Ascending aorta (tissue), 2 donors: ENCODE measurements at regions not wholly inside any gene's neighbourhood (a gene's known extent, or its start where the extent isn't known, plus 50 kb on each side); places are given as distances from the start of the nearest gene placed in this dataset.

Experiments used
- DNase-seq, 2 donors: peaks; one replicate each; pipeline ENCODE4 v3.0.0-alpha.2; 2019; ENCODE audit warnings: low spot score in 2 of 2
- H3K27ac ChIP-seq, 2 donors: fragments of 200-600 bp; sonication (generic); one replicate each; pipeline ENCODE4 v1.5.1; 2016 to 2017; ENCODE audit warnings: mild to moderate bottlenecking in 1 of 2
- H3K27me3 ChIP-seq: fragments of 200-600 bp; sonication (generic); one replicate; pipeline ENCODE4 v1.5.1; 2017
- H3K36me3 ChIP-seq, 2 donors: fragments of 200-600 bp; sonication (generic); one replicate each; pipeline ENCODE4 v1.5.1; 2016
- H3K4me1 ChIP-seq, 2 donors: fragments of 200-600 bp; sonication (generic); one replicate each; pipeline ENCODE4 v1.5.1; 2016 to 2017; ENCODE audit warnings: mild to moderate bottlenecking in 1 of 2
- H3K4me3 ChIP-seq, 2 donors: fragments of 200-600 bp; sonication (generic); one replicate each; pipeline ENCODE4 v1.5.1; 2016 to 2017; ENCODE audit warnings: mild to moderate bottlenecking in 1 of 2
- H3K9me3 ChIP-seq, 2 donors: fragments of 200-600 bp; sonication (generic); one replicate each; pipeline ENCODE4 v1.5.1; 2016
- intact Hi-C: fragments of 100-400 bp; cut with DNase I; formaldehyde crosslinking; loops from one replicate; pipeline ENCODE4 v1.15.1; 2023
- TF ChIP-seq, protein P1 (sequence below), 3 experiments: fragments of 200-600 bp in 2 of 3; fragments of 450-650 bp in 1 of 3; sonication (generic) in 2 of 3; IDR thresholded peaks; one replicate each; pipeline ENCODE4 v1.5.1; 2016 to 2019; ENCODE audit warnings: antibody characterized with exemption in 3 of 3, mild to moderate bottlenecking in 1 of 3, moderate library complexity in 1 of 3

DNA sequence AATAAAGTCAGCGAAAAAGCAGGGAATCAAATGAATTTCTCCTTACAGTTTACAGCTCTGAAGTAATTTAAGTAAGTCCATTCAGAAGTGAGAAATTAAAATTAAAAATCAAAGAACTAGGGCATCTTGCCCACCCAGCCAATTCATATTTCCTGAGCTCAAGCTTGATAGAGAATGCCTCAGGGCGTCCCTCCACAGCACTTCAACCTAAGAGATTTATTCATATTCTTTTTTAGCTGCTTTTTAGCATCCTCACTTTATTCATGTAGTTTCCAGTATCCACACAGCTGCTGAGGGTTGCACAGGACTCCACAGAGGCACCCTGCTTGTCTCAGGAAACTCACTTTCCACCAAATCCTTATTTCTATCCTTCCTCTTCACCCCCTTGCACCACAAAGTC lies 900.3 kb downstream of the BCL11A start:
- Histone ChIP-seq H3K4me1 (no peaks in the 10 kb centered on the region), H3K27ac (no peak overlapping the region), H3K27me3 (no peaks in the 10 kb centered on the region), H3K36me3 (no peaks in the 10 kb centered on the region), H3K9me3 (no peaks in the 10 kb centered on the region), H3K4me3 (no peak overlapping the region)
- intact Hi-C loops, result no loop called here
- DNase-seq, result no peak
- TF ChIP-seq, protein P1, sequence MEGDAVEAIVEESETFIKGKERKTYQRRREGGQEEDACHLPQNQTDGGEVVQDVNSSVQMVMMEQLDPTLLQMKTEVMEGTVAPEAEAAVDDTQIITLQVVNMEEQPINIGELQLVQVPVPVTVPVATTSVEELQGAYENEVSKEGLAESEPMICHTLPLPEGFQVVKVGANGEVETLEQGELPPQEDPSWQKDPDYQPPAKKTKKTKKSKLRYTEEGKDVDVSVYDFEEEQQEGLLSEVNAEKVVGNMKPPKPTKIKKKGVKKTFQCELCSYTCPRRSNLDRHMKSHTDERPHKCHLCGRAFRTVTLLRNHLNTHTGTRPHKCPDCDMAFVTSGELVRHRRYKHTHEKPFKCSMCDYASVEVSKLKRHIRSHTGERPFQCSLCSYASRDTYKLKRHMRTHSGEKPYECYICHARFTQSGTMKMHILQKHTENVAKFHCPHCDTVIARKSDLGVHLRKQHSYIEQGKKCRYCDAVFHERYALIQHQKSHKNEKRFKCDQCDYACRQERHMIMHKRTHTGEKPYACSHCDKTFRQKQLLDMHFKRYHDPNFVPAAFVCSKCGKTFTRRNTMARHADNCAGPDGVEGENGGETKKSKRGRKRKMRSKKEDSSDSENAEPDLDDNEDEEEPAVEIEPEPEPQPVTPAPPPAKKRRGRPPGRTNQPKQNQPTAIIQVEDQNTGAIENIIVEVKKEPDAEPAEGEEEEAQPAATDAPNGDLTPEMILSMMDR (IDR thresholded peaks at IDR 0.05), result no peak

DNA sequence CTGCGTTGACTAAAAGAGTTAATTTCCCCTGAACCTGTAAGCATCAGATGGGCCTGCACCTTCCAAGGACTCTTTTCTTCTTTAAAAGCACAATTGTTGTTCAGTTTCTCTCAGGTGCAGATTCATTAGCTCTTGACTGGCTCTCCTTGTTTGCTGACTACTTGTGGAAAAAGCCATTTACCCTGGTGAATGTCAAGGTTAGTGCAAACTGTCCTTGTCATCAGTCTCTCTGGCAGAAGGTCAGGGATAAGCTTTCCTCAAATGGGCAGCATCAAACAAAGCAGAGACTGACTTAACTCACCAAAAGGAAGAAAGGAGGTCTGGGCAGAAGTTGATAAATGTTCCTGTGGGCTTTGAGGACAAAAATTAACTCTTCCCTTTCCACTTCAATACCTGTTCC lies 922.7 kb downstream of the BCL11A start:
- H3K27me3 ChIP-seq, result no peaks in the 10 kb centered on the region
- no peaks in the 10 kb centered on the region for H3K4me1 ChIP-seq
- intact Hi-C loops, result no loop called here
- DNase-seq, result no peak
- H3K9me3 ChIP-seq, result no peaks in the 10 kb centered on the region
- H3K4me3 ChIP-seq, result no peak overlapping the region
- TF ChIP-seq, protein P1 (IDR thresholded peaks at IDR 0.05), result no peak
- H3K27ac ChIP-seq, result no peak overlapping the region
- H3K36me3 ChIP-seq, result no peaks in the 10 kb centered on the region

DNA sequence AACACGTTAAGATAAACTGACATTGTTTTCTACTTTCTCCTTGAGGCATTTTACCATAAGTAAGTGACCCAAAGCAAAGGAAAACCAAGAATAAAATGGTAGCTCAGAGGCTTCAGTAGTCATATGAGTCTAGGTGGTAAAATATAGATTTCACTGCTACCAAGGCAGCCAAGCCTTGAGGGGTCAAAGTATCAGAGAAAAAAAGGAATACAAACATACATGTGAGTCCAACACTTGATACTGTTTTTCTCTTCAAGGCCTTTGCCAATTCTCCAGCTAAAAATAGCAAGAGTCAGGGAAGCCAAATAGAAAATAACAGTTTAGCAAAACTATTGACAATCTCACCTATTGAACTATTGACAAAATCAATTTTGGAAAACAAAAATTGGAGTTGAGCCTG lies 925.9 kb downstream of the BCL11A start:
- intact Hi-C loops, result no loop called here

DNA sequence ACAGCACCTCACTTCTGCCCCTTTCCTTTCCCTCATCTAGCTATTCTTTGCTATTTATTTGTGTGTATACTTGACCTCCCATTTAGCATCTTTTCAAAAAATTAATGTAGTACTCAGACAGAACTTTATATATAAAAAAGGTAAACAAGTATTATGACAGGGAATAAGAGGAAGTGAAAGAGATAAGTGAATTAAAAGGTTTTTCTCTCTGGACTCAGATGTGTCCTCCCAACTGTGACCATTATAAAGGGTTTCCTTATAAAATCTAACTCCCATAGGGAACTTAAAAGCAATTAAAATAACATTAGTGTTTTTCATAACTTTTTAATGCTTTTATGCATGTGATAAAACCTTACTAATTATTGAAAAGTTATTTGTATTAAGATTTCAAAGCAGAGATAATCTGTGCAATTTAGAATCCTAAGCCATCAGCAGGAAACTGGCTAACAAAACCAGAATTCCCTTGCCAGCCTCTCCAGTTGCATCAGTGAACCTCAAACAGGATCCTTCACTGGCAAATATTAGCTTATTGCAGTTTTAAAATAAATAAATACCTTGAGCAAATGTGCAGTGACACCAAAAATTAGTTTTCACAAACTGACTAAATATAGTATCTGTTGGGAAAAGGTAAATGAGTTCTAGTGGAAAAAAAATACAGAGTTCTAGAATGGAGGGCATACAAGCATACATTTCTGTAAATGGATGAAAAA lies 930.7 kb downstream of the BCL11A start:
- no peak overlapping the region for H3K27ac ChIP-seq
- no peak overlapping the region for H3K4me3 ChIP-seq
- intact Hi-C loops, result no loop called here
- TF ChIP-seq, protein P1 (IDR thresholded peaks at IDR 0.05), result no peak
- no peaks in the 10 kb centered on the region for H3K36me3 ChIP-seq
- no peaks in the 10 kb centered on the region for H3K9me3 ChIP-seq
- no peaks in the 10 kb centered on the region for H3K4me1 ChIP-seq
- no peaks in the 10 kb centered on the region for H3K27me3 ChIP-seq
- no peak for DNase-seq

More for the DNA sequence above, 925.9 kb downstream of the BCL11A start:
- no peak for DNase-seq
- H3K4me1 ChIP-seq, result no peaks in the 10 kb centered on the region
- no peak overlapping the region for H3K27ac ChIP-seq
- H3K4me3 ChIP-seq, result no peak overlapping the region
- TF ChIP-seq, protein P1 (IDR thresholded peaks at IDR 0.05), result no peak
- no peaks in the 10 kb centered on the region for H3K9me3 ChIP-seq
- H3K36me3 ChIP-seq, result no peaks in the 10 kb centered on the region
- no peaks in the 10 kb centered on the region for H3K27me3 ChIP-seq

- DNase-seq, result no peak
- H3K9me3 ChIP-seq, result no peaks in the 10 kb centered on the region
- no peak overlapping the region for H3K4me3 ChIP-seq
- H3K4me1 ChIP-seq, result no peaks in the 10 kb centered on the region
- no peak overlapping the region for H3K27ac ChIP-seq
- intact Hi-C loops, result no loop called here
- TF ChIP-seq, protein P1 (IDR thresholded peaks at IDR 0.05), result no peak
- H3K27me3 ChIP-seq, result no peaks in the 10 kb centered on the region
- H3K36me3 ChIP-seq, result no peaks in the 10 kb centered on the region
Observed at GRCh38 chr2:59604123-59604522, 949.3 kb downstream of the BCL11A start.
